Breast epithelium (tissue), 3 donors: ENCODE measurements at regions not wholly inside any gene's neighbourhood (a gene's known extent, or its start where the extent isn't known, plus 50 kb on each side); places are given as distances from the start of the nearest gene placed in this dataset.

ENCODE experiments used
- POLR2A ChIP-seq: fragments of 450-650 bp; IDR thresholded peaks from one replicate; pipeline ENCODE4 v1.6.1; 2016; ENCODE audit warnings: antibody characterized with exemption, mild to moderate bottlenecking, moderate library complexity
- POLR2AphosphoS5 ChIP-seq, 3 donors: sonication (generic); formaldehyde crosslinking; IDR thresholded peaks; one replicate each; pipeline ENCODE4 v1.6.1; 2017; ENCODE audit warnings: antibody characterized with exemption in 3 of 3
- TF ChIP-seq, protein P1 (sequence below), 3 donors: fragments of 450-650 bp; IDR thresholded peaks; one replicate each; pipeline ENCODE4 v1.5.1; 2016 to 2017; ENCODE audit warnings: antibody characterized with exemption in 3 of 3, mild to moderate bottlenecking in 3 of 3, moderate library complexity in 3 of 3

DNA sequence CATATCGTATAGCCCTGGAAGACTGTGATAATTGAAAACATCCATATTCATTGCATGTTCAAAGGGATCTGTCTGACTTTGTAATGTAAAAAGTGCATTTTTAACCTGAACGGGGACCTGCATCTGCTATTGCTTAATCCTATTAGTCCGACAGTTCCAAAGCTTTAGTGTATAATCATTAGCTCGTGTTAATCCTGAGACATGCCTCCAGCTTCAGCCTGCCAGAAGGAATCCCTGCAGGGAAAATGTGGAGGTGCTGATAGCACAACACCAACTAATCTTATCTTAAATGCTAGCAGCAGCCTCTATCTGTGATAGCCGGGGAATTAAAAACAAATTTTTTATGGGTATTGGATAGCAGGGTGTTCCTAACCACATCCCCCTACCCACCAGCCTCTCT lies 495.2 kb downstream of the TLE4 start:
- TF ChIP-seq, protein P1, sequence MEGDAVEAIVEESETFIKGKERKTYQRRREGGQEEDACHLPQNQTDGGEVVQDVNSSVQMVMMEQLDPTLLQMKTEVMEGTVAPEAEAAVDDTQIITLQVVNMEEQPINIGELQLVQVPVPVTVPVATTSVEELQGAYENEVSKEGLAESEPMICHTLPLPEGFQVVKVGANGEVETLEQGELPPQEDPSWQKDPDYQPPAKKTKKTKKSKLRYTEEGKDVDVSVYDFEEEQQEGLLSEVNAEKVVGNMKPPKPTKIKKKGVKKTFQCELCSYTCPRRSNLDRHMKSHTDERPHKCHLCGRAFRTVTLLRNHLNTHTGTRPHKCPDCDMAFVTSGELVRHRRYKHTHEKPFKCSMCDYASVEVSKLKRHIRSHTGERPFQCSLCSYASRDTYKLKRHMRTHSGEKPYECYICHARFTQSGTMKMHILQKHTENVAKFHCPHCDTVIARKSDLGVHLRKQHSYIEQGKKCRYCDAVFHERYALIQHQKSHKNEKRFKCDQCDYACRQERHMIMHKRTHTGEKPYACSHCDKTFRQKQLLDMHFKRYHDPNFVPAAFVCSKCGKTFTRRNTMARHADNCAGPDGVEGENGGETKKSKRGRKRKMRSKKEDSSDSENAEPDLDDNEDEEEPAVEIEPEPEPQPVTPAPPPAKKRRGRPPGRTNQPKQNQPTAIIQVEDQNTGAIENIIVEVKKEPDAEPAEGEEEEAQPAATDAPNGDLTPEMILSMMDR (IDR thresholded peaks at IDR 0.05) = no peak
- TF ChIP-seq POLR2AphosphoS5 (IDR thresholded peaks at IDR 0.05) (no peak), POLR2A (no peak)
